HFFc6 (cell line): ENCODE measurements at regions not wholly inside any gene's neighbourhood (a gene's known extent, or its start where the extent isn't known, plus 50 kb on each side); places are given as distances from the start of the nearest gene placed in this dataset.

Experiments
- DNase-seq: peaks from one replicate; pipeline ENCODE4 v3.0.0-alpha.2; 2018
- H3K27ac Mint-ChIP-seq: 2 replicates; pipeline ENCODE4 v1.8.0; 2020; ENCODE audit warnings: mild to moderate bottlenecking, mixed read lengths
- H3K27me3 Mint-ChIP-seq: 2 replicates; pipeline ENCODE4 v1.8.0; 2021; ENCODE audit warnings: mild to moderate bottlenecking, moderate library complexity, mixed read lengths; ENCODE audit not compliant: insufficient read depth
- H3K36me3 Mint-ChIP-seq: 2 replicates; pipeline ENCODE4 v1.8.0; 2021; ENCODE audit warnings: low read depth, mixed read lengths
- H3K4me1 Mint-ChIP-seq: 2 replicates; pipeline ENCODE4 v1.8.0; 2020; ENCODE audit warnings: low read depth, mixed read lengths
- H3K4me3 Mint-ChIP-seq: 2 replicates; pipeline ENCODE4 v1.8.0; 2020; ENCODE audit warnings: mild to moderate bottlenecking, moderate library complexity, mixed read lengths
- H3K9me3 Mint-ChIP-seq: 2 replicates; pipeline ENCODE4 v1.8.0; 2020; ENCODE audit warnings: mild to moderate bottlenecking, mixed read lengths
- TF ChIP-seq, protein P1 (sequence below): fragments of 200-600 bp; sonication (generic); IDR thresholded peaks from 2 replicates; pipeline ENCODE4 v1.5.0; 2021; ENCODE audit warnings: antibody characterized with exemption, mild to moderate bottlenecking

GRCh38 chr9:84111726-84112125 lies 131.1 kb downstream of the RMI1 start:
- H3K27me3 Mint-ChIP-seq = peaks cover 8% of the 10 kb centered on the region
- no peak overlapping the region for H3K27ac Mint-ChIP-seq
- TF ChIP-seq, protein P1, sequence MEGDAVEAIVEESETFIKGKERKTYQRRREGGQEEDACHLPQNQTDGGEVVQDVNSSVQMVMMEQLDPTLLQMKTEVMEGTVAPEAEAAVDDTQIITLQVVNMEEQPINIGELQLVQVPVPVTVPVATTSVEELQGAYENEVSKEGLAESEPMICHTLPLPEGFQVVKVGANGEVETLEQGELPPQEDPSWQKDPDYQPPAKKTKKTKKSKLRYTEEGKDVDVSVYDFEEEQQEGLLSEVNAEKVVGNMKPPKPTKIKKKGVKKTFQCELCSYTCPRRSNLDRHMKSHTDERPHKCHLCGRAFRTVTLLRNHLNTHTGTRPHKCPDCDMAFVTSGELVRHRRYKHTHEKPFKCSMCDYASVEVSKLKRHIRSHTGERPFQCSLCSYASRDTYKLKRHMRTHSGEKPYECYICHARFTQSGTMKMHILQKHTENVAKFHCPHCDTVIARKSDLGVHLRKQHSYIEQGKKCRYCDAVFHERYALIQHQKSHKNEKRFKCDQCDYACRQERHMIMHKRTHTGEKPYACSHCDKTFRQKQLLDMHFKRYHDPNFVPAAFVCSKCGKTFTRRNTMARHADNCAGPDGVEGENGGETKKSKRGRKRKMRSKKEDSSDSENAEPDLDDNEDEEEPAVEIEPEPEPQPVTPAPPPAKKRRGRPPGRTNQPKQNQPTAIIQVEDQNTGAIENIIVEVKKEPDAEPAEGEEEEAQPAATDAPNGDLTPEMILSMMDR = no peak
- DNase-seq = no peak
- H3K4me3 Mint-ChIP-seq = no peak overlapping the region
- peaks cover 4% of the 10 kb centered on the region; the same call in 1 of the 2 replicates for H3K9me3 Mint-ChIP-seq
- no peaks in the 10 kb centered on the region for H3K36me3 Mint-ChIP-seq
- no peaks in the 10 kb centered on the region for H3K4me1 Mint-ChIP-seq

GRCh38 chr9:84121991-84122523 lies 141.5 kb downstream of the RMI1 start:
- no peak for DNase-seq
- no peak overlapping the region for H3K27ac Mint-ChIP-seq
- H3K27me3 Mint-ChIP-seq = no peaks in the 10 kb centered on the region; the same call in 1 of the 2 replicates
- no peak overlapping the region for H3K4me3 Mint-ChIP-seq
- TF ChIP-seq, protein P1 = no peak
- peaks cover 12% of the 10 kb centered on the region; the same call in 1 of the 2 replicates for H3K4me1 Mint-ChIP-seq
- H3K9me3 Mint-ChIP-seq = no peaks in the 10 kb centered on the region
- H3K36me3 Mint-ChIP-seq = no peaks in the 10 kb centered on the region

DNA sequence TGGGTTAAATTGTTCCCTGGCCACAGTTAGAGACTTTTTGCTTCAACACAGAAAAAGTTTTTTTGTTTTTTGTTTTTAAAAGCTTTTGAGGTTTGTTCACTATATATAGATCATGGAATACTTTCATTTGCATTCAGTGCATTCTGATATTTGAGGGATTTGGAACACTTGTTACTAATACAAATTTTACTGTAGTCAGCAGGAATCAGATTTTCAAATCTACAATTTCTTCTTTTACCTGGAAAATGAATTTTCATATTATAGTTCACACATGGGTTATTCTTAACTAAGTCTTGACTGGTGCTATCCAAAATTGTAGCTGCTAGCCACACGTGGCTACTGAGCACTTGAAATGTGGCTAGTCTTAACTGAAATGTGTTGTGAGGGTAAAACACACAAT lies 142.0 kb downstream of the RMI1 start:
- Mint-ChIP-seq H3K27me3 (no peaks in the 10 kb centered on the region; the same call in 1 of the 2 replicates), H3K27ac (no peak overlapping the region), H3K9me3 (no peaks in the 10 kb centered on the region), H3K36me3 (no peaks in the 10 kb centered on the region), H3K4me1 (peaks cover 12% of the 10 kb centered on the region; the same call in 1 of the 2 replicates), H3K4me3 (no peak overlapping the region)
- no peak for DNase-seq
- TF ChIP-seq, protein P1 = no peak

GRCh38 chr9:84123648-84124406 lies 143.2 kb downstream of the RMI1 start:
- H3K4me1 Mint-ChIP-seq = peaks cover 12% of the 10 kb centered on the region; the same call in 1 of the 2 replicates
- no peaks in the 10 kb centered on the region for H3K36me3 Mint-ChIP-seq
- H3K27me3 Mint-ChIP-seq = peaks cover 5% of the 10 kb centered on the region; the same call in 1 of the 2 replicates
- H3K9me3 Mint-ChIP-seq = no peaks in the 10 kb centered on the region
- TF ChIP-seq, protein P1 = no peak
- DNase-seq = no peak
- no peak overlapping the region for H3K27ac Mint-ChIP-seq
- no peak overlapping the region for H3K4me3 Mint-ChIP-seq

DNA sequence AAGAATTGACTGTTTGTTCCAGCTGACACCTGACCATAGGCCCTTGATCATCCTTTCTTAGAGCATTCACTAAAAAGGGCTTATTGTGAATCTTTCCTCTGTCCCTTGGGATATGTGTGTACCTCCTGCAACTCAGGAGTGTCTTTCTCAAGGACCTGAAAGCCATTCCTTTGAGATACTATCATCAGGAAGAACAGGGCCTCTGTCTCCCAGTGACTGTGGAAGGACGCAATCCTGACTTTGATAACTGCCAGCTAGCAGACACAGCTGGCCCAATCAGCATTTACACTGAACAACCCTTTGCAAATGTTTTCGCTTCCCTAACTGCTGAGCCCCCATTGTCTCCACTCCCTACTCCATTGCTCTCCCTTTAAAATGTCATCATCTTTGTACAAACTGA lies 144.4 kb downstream of the RMI1 start:
- DNase-seq = no peak
- no peaks in the 10 kb centered on the region for H3K9me3 Mint-ChIP-seq
- H3K27me3 Mint-ChIP-seq = peaks cover 5% of the 10 kb centered on the region
- H3K4me1 Mint-ChIP-seq = peaks cover 12% of the 10 kb centered on the region; the same call in 1 of the 2 replicates
- H3K36me3 Mint-ChIP-seq = no peaks in the 10 kb centered on the region
- H3K27ac Mint-ChIP-seq = no peak overlapping the region
- TF ChIP-seq, protein P1 = no peak
- H3K4me3 Mint-ChIP-seq = no peak overlapping the region
